Panc1 (cell line): ENCODE measurements at regions not wholly inside any gene's neighbourhood (a gene's known extent, or its start where the extent isn't known, plus 50 kb on each side); places are given as distances from the start of the nearest gene placed in this dataset.

ENCODE experiments used
- POLR2AphosphoS5 ChIP-seq: IDR thresholded peaks from 2 replicates; pipeline ENCODE4 v1.6.1; 2012; ENCODE audit warnings: mild to moderate bottlenecking, low read depth, low read length, moderate library complexity
- TF ChIP-seq, protein P1 (sequence below): fragments of 450-650 bp; IDR thresholded peaks from 2 replicates; pipeline ENCODE4 v1.5.1; 2017; ENCODE audit warnings: mild to moderate bottlenecking

DNA sequence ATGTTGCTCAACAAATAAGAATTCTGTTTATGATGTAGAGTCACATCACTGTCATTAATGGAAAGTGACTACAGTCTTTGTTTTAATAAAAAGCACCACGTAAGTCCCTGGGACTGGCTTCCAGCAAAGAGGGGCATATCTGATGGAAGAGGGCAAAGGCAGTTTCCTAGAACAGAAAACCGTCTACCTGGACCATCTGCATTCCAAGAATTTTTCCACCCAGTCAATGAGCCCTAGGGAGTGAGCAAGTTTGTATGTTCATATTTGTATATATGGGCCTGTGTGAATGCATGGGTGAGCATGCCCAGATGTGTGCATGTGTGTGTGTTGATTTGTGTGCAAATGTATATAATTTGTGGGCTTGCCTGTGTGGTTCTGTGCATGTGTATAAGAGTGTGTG lies 156.8 kb upstream of the SEMA6A start:
- TF ChIP-seq, protein P1, sequence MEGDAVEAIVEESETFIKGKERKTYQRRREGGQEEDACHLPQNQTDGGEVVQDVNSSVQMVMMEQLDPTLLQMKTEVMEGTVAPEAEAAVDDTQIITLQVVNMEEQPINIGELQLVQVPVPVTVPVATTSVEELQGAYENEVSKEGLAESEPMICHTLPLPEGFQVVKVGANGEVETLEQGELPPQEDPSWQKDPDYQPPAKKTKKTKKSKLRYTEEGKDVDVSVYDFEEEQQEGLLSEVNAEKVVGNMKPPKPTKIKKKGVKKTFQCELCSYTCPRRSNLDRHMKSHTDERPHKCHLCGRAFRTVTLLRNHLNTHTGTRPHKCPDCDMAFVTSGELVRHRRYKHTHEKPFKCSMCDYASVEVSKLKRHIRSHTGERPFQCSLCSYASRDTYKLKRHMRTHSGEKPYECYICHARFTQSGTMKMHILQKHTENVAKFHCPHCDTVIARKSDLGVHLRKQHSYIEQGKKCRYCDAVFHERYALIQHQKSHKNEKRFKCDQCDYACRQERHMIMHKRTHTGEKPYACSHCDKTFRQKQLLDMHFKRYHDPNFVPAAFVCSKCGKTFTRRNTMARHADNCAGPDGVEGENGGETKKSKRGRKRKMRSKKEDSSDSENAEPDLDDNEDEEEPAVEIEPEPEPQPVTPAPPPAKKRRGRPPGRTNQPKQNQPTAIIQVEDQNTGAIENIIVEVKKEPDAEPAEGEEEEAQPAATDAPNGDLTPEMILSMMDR, result no peak
- no peak for TF ChIP-seq POLR2AphosphoS5
